IMR-90 (cell line): ENCODE measurements at regions not wholly inside any gene's neighbourhood (a gene's known extent, or its start where the extent isn't known, plus 50 kb on each side); places are given as distances from the start of the nearest gene placed in this dataset.

Experiments
- ATAC-seq: fragments of 200-7000 bp; cut with Tn5 transposase; 2 replicates; pipeline ENCODE4 v1.9.1; 2020; ENCODE audit warnings: low read depth, mild to moderate bottlenecking, moderate library complexity
- BruUV-seq: library from RNA; stranded (reverse); fragments of 400-500 nt; replicated peaks from 2 replicates; lab custom pipeline; 2021; lab: Mats Ljungman, UMichigan
- CTCF ChIA-PET: fragments of 300-600 bp; formaldehyde crosslinking; extraction: SDS; loops from one replicate; lab custom pipeline; 2021; ENCODE audit warnings: antibody characterized with exemption; lab: Yijun Ruan, JAX
- POLR2A ChIA-PET: fragments of 300-600 bp; sonication (Branson Sonifier 250); formaldehyde crosslinking; loops from one replicate; lab custom pipeline; 2022; ENCODE audit warnings: antibody characterized with exemption; ENCODE audit not compliant: unreplicated experiment; lab: Charles Lee
- DNase-seq: peaks from one replicate; pipeline ENCODE4 v3.0.0; 2013
- H2AFZ ChIP-seq: replicated peaks from 2 replicates; pipeline ENCODE3; 2013; ENCODE audit warnings: low read length, mild to moderate bottlenecking; ENCODE audit not compliant: poor library complexity
- H2AK5ac ChIP-seq: 2 replicates; pipeline ENCODE4 v1.6.1; 2013; ENCODE audit warnings: low read depth, low read length, inconsistent platforms
- H2AK9ac ChIP-seq: replicated peaks from 2 replicates; pipeline ENCODE3; 2013; ENCODE audit warnings: mild to moderate bottlenecking, low read depth, low read length, moderate library complexity; ENCODE audit not compliant: poor library complexity
- H2BK120ac ChIP-seq: 2 replicates; pipeline ENCODE4 v1.6.1; 2013; ENCODE audit warnings: low read depth, low read length, inconsistent platforms
- H2BK15ac ChIP-seq: 3 replicates; pipeline ENCODE4 v1.6.1; 2013; ENCODE audit warnings: low read depth, low read length, inconsistent platforms
- H2BK20ac ChIP-seq: 2 replicates; pipeline ENCODE4 v1.6.1; 2013; ENCODE audit warnings: low read depth, mild to moderate bottlenecking, inconsistent platforms, low read length, moderate library complexity
- H2BK5ac ChIP-seq: 2 replicates; pipeline ENCODE4 v1.6.1; 2013; ENCODE audit warnings: mild to moderate bottlenecking, low read depth, low read length, inconsistent platforms; ENCODE audit not compliant: poor library complexity, severe bottlenecking
- H3K14ac ChIP-seq: replicated peaks from 2 replicates; pipeline ENCODE4 v1.6.1; 2013; ENCODE audit warnings: low read depth, low read length, inconsistent platforms
- H3K18ac ChIP-seq: 2 replicates; pipeline ENCODE4 v1.6.1; 2013; ENCODE audit warnings: low read depth, low read length, control low read depth
- H3K23ac ChIP-seq: 2 replicates; pipeline ENCODE4 v1.6.1; 2013; ENCODE audit warnings: low read depth, low read length, inconsistent platforms
- H3K27ac ChIP-seq: 2 replicates; pipeline ENCODE4 v1.5.1; 2013; ENCODE audit warnings: mild to moderate bottlenecking, control low read depth, low read length; ENCODE audit not compliant: insufficient read depth
- H3K27me3 ChIP-seq: 2 replicates; pipeline ENCODE4 v1.6.1; 2013; ENCODE audit warnings: low read length; ENCODE audit not compliant: control insufficient read depth, insufficient read depth
- H3K36me3 ChIP-seq: 2 replicates; pipeline ENCODE4 v1.6.1; 2013; ENCODE audit warnings: low read length, mixed read lengths; ENCODE audit not compliant: control insufficient read depth, insufficient read depth
- H3K4ac ChIP-seq: 2 replicates; pipeline ENCODE4 v1.6.1; 2013; ENCODE audit warnings: low read depth, low read length, inconsistent platforms
- H3K4me1 ChIP-seq: 2 replicates; pipeline ENCODE4 v1.6.1; 2013; ENCODE audit warnings: low read length, mixed read lengths; ENCODE audit not compliant: control insufficient read depth, insufficient read depth
- H3K4me2 ChIP-seq: 2 replicates; pipeline ENCODE4 v1.6.1; 2013; ENCODE audit warnings: low read depth, mild to moderate bottlenecking, control low read depth, low read length, moderate library complexity
- H3K4me3 ChIP-seq: 2 replicates; pipeline ENCODE4 v1.5.1; 2013; ENCODE audit warnings: low read depth, mild to moderate bottlenecking, control low read depth, low read length, moderate library complexity; ENCODE audit not compliant: insufficient read depth
- H3K56ac ChIP-seq: 2 replicates; pipeline ENCODE4 v1.6.1; 2013; ENCODE audit warnings: low read length, inconsistent platforms; ENCODE audit not compliant: insufficient read depth; ENCODE audit errors: extremely low read depth
- H3K79me1 ChIP-seq, 2 experiments: 2 replicates each; pipeline ENCODE4 v1.6.1; 2013; ENCODE audit warnings: low read length in 2 of 2, inconsistent platforms in 1 of 2, low read depth in 1 of 2
- H3K9ac ChIP-seq: 2 replicates; pipeline ENCODE4 v1.6.1; 2013; ENCODE audit warnings: low read depth, low read length, control low read depth
- H3K9me1 ChIP-seq: 2 replicates; pipeline ENCODE4 v1.6.1; 2013; ENCODE audit warnings: low read length, inconsistent platforms; ENCODE audit not compliant: insufficient read depth
- H3K9me3 ChIP-seq: 2 replicates; pipeline ENCODE4 v1.6.1; 2013; ENCODE audit warnings: low read length; ENCODE audit not compliant: control insufficient read depth, insufficient read depth
- H4K20me1 ChIP-seq: 2 replicates; pipeline ENCODE4 v1.6.1; 2013; ENCODE audit warnings: low read length, inconsistent platforms; ENCODE audit not compliant: insufficient read depth
- H4K5ac ChIP-seq: 2 replicates; pipeline ENCODE4 v1.6.1; 2013; ENCODE audit warnings: mild to moderate bottlenecking, low read depth, low read length, control low read depth
- H4K8ac ChIP-seq, 2 experiments: 2 replicates each; pipeline ENCODE4 v1.6.1; 2013; ENCODE audit warnings: low read depth in 2 of 2, low read length in 2 of 2, control low read depth in 1 of 2, inconsistent platforms in 1 of 2
- H4K91ac ChIP-seq: 2 replicates; pipeline ENCODE4 v1.6.1; 2013; ENCODE audit warnings: low read depth, low read length, inconsistent platforms; ENCODE audit not compliant: insufficient read depth
- CEBPB ChIP-seq: IDR thresholded peaks from 2 replicates; pipeline ENCODE4 v1.6.1; 2012; ENCODE audit warnings: low read depth, low read length, improper control_type of control experiment
- FOS ChIP-seq: fragments of 150-350 bp; IDR thresholded peaks from 2 replicates; pipeline ENCODE4 v1.6.1; 2016; ENCODE audit warnings: low read depth, low read length
- MAFK ChIP-seq: IDR thresholded peaks from 2 replicates; pipeline ENCODE4 v1.6.1; 2012; ENCODE audit warnings: low read depth, low read length, improper control_type of control experiment
- MXI1 ChIP-seq: IDR thresholded peaks from 2 replicates; pipeline ENCODE4 v1.6.1; 2012; ENCODE audit warnings: low read depth, mild to moderate bottlenecking, low read length, moderate library complexity, borderline replicate concordance
- POLR2A ChIP-seq: IDR thresholded peaks from 2 replicates; pipeline ENCODE4 v1.6.1; 2012; ENCODE audit warnings: mild to moderate bottlenecking, low read depth, low read length
- SMC3 ChIP-seq: fragments of 150-350 bp; IDR thresholded peaks from 2 replicates; pipeline ENCODE4 v1.6.1; 2016; ENCODE audit warnings: low read depth, mild to moderate bottlenecking, antibody characterized with exemption, low read length, moderate library complexity
- WGBS, 2 experiments: methylation state at CpG; one replicate each; pipeline versions ENCODE4 v1.1.5 to v1.1.7; 2013; ENCODE audit warnings: missing lambda C conversion rate in 2 of 2; ENCODE audit not compliant: insufficient read length in 1 of 2; ENCODE audit errors: extremely low coverage in 2 of 2; 5-methylcytosine and 5-hydroxymethylcytosine counted together
- dilution Hi-C: fragments of 300-500 bp; cut with HindIII; formaldehyde crosslinking; loops from one replicate; pipeline ENCODE4 v1.14.3; 2018; ENCODE audit warnings: low sequenced_read_pairs; ENCODE audit not compliant: unreplicated experiment
- in situ Hi-C: fragments of 300-500 bp; cut with MboI; formaldehyde crosslinking; loops from 3 replicates; pipeline ENCODE4 v1.14.3; 2019; ENCODE audit warnings: low sequenced_read_pairs, inconsistent platforms, mixed read lengths
- intact Hi-C: fragments of 100-400 bp; cut with micrococcal nuclease; formaldehyde crosslinking; loops from 2 replicates; pipeline ENCODE4 v1.10.0; 2022
- TF ChIP-seq, protein P1 (sequence below): fragments of 150-350 bp; IDR thresholded peaks from 2 replicates; pipeline ENCODE4 v1.6.1; 2016; ENCODE audit warnings: low read depth, mild to moderate bottlenecking, low read length, moderate library complexity, borderline replicate concordance
- TF ChIP-seq, protein P2 (sequence below): fragments of 150-350 bp; IDR thresholded peaks from 2 replicates; pipeline ENCODE4 v1.6.1; 2017; ENCODE audit warnings: mild to moderate bottlenecking, antibody characterized with exemption, low read length, low read depth

- no peaks in the 10 kb centered on the region for H3K9me3 ChIP-seq
- no peaks in the 10 kb centered on the region for H3K27me3 ChIP-seq
- H3K4me3 ChIP-seq = no peak overlapping the region
- no peaks in the 10 kb centered on the region for H3K4me1 ChIP-seq
- TF ChIP-seq POLR2A (no peak), SMC3 (no peak), MAFK (peak; percentile 39; the same call in 1 of the 2 replicates), MXI1 (no peak), CEBPB (peak; percentile 64), FOS (no peak)
- TF ChIP-seq, protein P1, sequence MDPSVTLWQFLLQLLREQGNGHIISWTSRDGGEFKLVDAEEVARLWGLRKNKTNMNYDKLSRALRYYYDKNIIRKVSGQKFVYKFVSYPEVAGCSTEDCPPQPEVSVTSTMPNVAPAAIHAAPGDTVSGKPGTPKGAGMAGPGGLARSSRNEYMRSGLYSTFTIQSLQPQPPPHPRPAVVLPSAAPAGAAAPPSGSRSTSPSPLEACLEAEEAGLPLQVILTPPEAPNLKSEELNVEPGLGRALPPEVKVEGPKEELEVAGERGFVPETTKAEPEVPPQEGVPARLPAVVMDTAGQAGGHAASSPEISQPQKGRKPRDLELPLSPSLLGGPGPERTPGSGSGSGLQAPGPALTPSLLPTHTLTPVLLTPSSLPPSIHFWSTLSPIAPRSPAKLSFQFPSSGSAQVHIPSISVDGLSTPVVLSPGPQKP = no peak
- TF ChIP-seq, protein P2, sequence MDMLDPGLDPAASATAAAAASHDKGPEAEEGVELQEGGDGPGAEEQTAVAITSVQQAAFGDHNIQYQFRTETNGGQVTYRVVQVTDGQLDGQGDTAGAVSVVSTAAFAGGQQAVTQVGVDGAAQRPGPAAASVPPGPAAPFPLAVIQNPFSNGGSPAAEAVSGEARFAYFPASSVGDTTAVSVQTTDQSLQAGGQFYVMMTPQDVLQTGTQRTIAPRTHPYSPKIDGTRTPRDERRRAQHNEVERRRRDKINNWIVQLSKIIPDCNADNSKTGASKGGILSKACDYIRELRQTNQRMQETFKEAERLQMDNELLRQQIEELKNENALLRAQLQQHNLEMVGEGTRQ = no peak
- DNase-seq (no peak), ATAC-seq (no peak)
- no peak overlapping the region for H3K9ac ChIP-seq
- intact Hi-C loops (no loop called here), in situ Hi-C loops (no loop called here), dilution Hi-C loops (no loop called here)
- H3K23ac ChIP-seq = no peak overlapping the region
- no peak overlapping the region for H4K8ac ChIP-seq
- no peak overlapping the region for H2AK5ac ChIP-seq
- no CpG with 5 or more reads among the region's 3 CpGs for WGBS, 2 experiments
- ChIA-PET POLR2A (no interaction called here), CTCF (no interaction called here)
- H2AK9ac ChIP-seq = no peak overlapping the region
- H3K9me1 ChIP-seq = no peaks in the 10 kb centered on the region
- H2BK15ac ChIP-seq = no peak overlapping the region
- no peaks in the 10 kb centered on the region for H3K79me1 ChIP-seq
- no peak overlapping the region for H3K18ac ChIP-seq
- H3K27ac ChIP-seq = no peak overlapping the region
- no peaks in the 10 kb centered on the region for H3K36me3 ChIP-seq
- H2BK5ac ChIP-seq = no peak overlapping the region
- H2BK120ac ChIP-seq = no peak overlapping the region
- no peak overlapping the region for H3K4ac ChIP-seq
- no peak overlapping the region; the same call in 1 of the 2 replicates for H3K14ac ChIP-seq
- no peaks in the 10 kb centered on the region for H4K20me1 ChIP-seq
- H4K91ac ChIP-seq = no peak overlapping the region
- no TSS peak for BruUV-seq
- no peak overlapping the region for H3K4me2 ChIP-seq
- no peak overlapping the region for H2BK20ac ChIP-seq
- H2AFZ ChIP-seq = no peak overlapping the region
- no peak overlapping the region for H3K56ac ChIP-seq
- no peak overlapping the region for H4K5ac ChIP-seq
Measured at GRCh38 chr5:58365791-58366190, 94.1 kb downstream of the PLK2 start.
